ENCODE measurements at regions not wholly inside any gene's neighbourhood (a gene's known extent, or its start where the extent isn't known, plus 50 kb on each side); places are given as distances from the start of the nearest gene placed in this dataset.
"Not testable (repeated sequence)": the region's sequence is repeated elsewhere in the genome, so short reads cannot be mapped to it uniquely, and the experiment has no call there.

GRCh38 chr5:33120671-33121070 lies 320.1 kb upstream of the TARS1 start:
- intact Hi-C loops (cut with DNase I; ENCODE audit: low total_unique reads), result no loop called here
- H3K9me3 ChIP-seq, result no peaks in the 10 kb centered on the region
- WGBS, 2 donors, result 45 to 69% methylated on average over 3 of the region's 3 CpGs
- no peaks in the 10 kb centered on the region for H3K4me1 ChIP-seq
- H3K4me3 ChIP-seq, result no peak overlapping the region
- H3K36me3 ChIP-seq (ENCODE audit: low read depth, missing control alignments), result no peaks in the 10 kb centered on the region
- no peak overlapping the region for H3K27ac ChIP-seq
- no peak for DNase-seq
- TF ChIP-seq CTCF (IDR thresholded peaks at IDR 0.05) (no peak), POLR2A (IDR thresholded peaks at IDR 0.05) (no peak)
- H3K27me3 ChIP-seq, result no peaks in the 10 kb centered on the region

GRCh38 chr5:33129309-33129708 lies 311.5 kb upstream of the TARS1 start:
- intact Hi-C loops (cut with DNase I; ENCODE audit: low total_unique reads), result no loop called here
- Histone ChIP-seq H3K4me3 (no peak overlapping the region), H3K36me3 (ENCODE audit: low read depth, missing control alignments) (no peaks in the 10 kb centered on the region), H3K27ac (no peak overlapping the region), H3K4me1 (no peaks in the 10 kb centered on the region), H3K9me3 (no peaks in the 10 kb centered on the region), H3K27me3 (no peaks in the 10 kb centered on the region)
- 13 to 16% methylated on average over 2 of the region's 2 CpGs for WGBS, 2 donors
- no peak for DNase-seq
- TF ChIP-seq POLR2A (IDR thresholded peaks at IDR 0.05), result no peak
- TF ChIP-seq CTCF (IDR thresholded peaks at IDR 0.05), result no peak

- Histone ChIP-seq H3K4me3 (no peak overlapping the region), H3K36me3 (ENCODE audit: low read depth, missing control alignments) (no peaks in the 10 kb centered on the region), H3K4me1 (no peaks in the 10 kb centered on the region), H3K27ac (no peak overlapping the region), H3K9me3 (no peaks in the 10 kb centered on the region), H3K27me3 (no peaks in the 10 kb centered on the region)
- no peak for TF ChIP-seq CTCF (IDR thresholded peaks at IDR 0.05)
- no peak for TF ChIP-seq POLR2A (IDR thresholded peaks at IDR 0.05)
- 76 to 93% methylated on average over 1 of the region's 1 CpG for WGBS, 2 donors
- intact Hi-C loops (cut with DNase I; ENCODE audit: low total_unique reads), result no loop called here
- DNase-seq, result no peak
Observed at GRCh38 chr5:33136785-33137184, 304.0 kb upstream of the TARS1 start.

GRCh38 chr5:33138145-33138544 lies 302.6 kb upstream of the TARS1 start:
- H3K27me3 ChIP-seq; H3K36me3 ChIP-seq (ENCODE audit: low read depth, missing control alignments); intact Hi-C loops (cut with DNase I; ENCODE audit: low total_unique reads); DNase-seq; H3K27ac ChIP-seq; H3K9me3 ChIP-seq; H3K4me1 ChIP-seq; H3K4me3 ChIP-seq: not testable (repeated sequence)
- 64 to 84% methylated on average over 4 of the region's 4 CpGs for WGBS, 2 donors

- intact Hi-C loops (cut with DNase I; ENCODE audit: low total_unique reads), result no loop called here
- no peak overlapping the region for H3K27ac ChIP-seq
- no peak for DNase-seq
- no peaks in the 10 kb centered on the region for H3K27me3 ChIP-seq
- H3K9me3 ChIP-seq, result no peaks in the 10 kb centered on the region
- H3K4me1 ChIP-seq, result peaks cover 2% of the 10 kb centered on the region
- no peaks in the 10 kb centered on the region for H3K36me3 ChIP-seq (ENCODE audit: low read depth, missing control alignments)
- no peak overlapping the region for H3K4me3 ChIP-seq
- WGBS, 2 donors, result 92 to 95% methylated on average over 4 of the region's 4 CpGs
- TF ChIP-seq POLR2A (IDR thresholded peaks at IDR 0.05), result no peak
- TF ChIP-seq CTCF (IDR thresholded peaks at IDR 0.05), result no peak
Observed at GRCh38 chr5:33143405-33144123, 297.2 kb upstream of the TARS1 start.
